ENCODE measurements at regions not wholly inside any gene's neighbourhood (a gene's known extent, or its start where the extent isn't known, plus 50 kb on each side); places are given as distances from the start of the nearest gene placed in this dataset.

GRCh38 chr2:33890686-33891085, 291.6 kb upstream of the FAM98A start:
- TF ChIP-seq PBX3 (CRISPR knock-in tag; IDR thresholded peaks at IDR 0.05) (no peak), ZNF16 (tag by site-specific recombination; IDR thresholded peaks at IDR 0.05; ENCODE audit: low read depth) (no peak)

Data from HEK293 (cell line).